ENCODE measurements at regions not wholly inside any gene's neighbourhood (a gene's known extent, or its start where the extent isn't known, plus 50 kb on each side); places are given as distances from the start of the nearest gene placed in this dataset.
"Not testable (repeated sequence)": the region's sequence is repeated elsewhere in the genome, so short reads cannot be mapped to it uniquely, and the experiment has no call there.

- no peaks in the 10 kb centered on the region for H3K9me3 ChIP-seq (ENCODE audit: low read length)
- H3K4me3 ChIP-seq (ENCODE audit: low read length): peak overlapping the region; percentile 21
- no peak overlapping the region for H2AFZ ChIP-seq (ENCODE audit: low read depth, low read length)
- peak overlapping the region; percentile 58 for H3K9ac ChIP-seq (ENCODE audit: low read length)
- H3K27me3 ChIP-seq (ENCODE audit: insufficient read depth, low read depth, low read length): no peaks in the 10 kb centered on the region
- H3K27ac ChIP-seq (ENCODE audit: low read length): peak overlapping the region; percentile 88
- H3K4me2 ChIP-seq (ENCODE audit: low read length): peak overlapping the region; percentile 18
- no peaks in the 10 kb centered on the region for H4K20me1 ChIP-seq (ENCODE audit: insufficient read depth)
- peaks cover 3% of the 10 kb centered on the region for H3F3A ChIP-seq (ENCODE audit: insufficient read depth, low read length, poor library complexity, severe bottlenecking)
- peak; percentile 15 for TF ChIP-seq SMC3 (conservative IDR thresholded peaks at IDR 0.05; ENCODE audit: poor library complexity)
- TF ChIP-seq EZH2 (IDR thresholded peaks at IDR 0.05; ENCODE audit: borderline replicate concordance, insufficient read depth, low read length, poor library complexity, severe bottlenecking): no peak
- TF ChIP-seq CTCF (IDR thresholded peaks at IDR 0.05; ENCODE audit: poor library complexity, severe bottlenecking): peak; percentile 52
- peak; percentile 50 for TF ChIP-seq REST (IDR thresholded peaks at IDR 0.05; ENCODE audit: borderline replicate concordance)
- TF ChIP-seq TAF1 (IDR thresholded peaks at IDR 0.05; ENCODE audit: low read depth): no peak
- TF ChIP-seq RAD21 (conservative IDR thresholded peaks at IDR 0.05): peak; percentile 49
- H3K36me3 ChIP-seq (ENCODE audit: insufficient read depth, low read length): no peaks in the 10 kb centered on the region
- H3K9me2 ChIP-seq (ENCODE audit: insufficient read depth, low read length): no peaks in the 10 kb centered on the region
- no peaks in the 10 kb centered on the region for H3K79me2 ChIP-seq (replicated peaks; ENCODE audit: insufficient read depth, low read length)
Measured at GRCh38 chr13:111630406-111630805, 310.0 kb downstream of the TEX29 start.

- not testable (repeated sequence) for H3K9ac ChIP-seq (ENCODE audit: low read length); H3K79me2 ChIP-seq (replicated peaks; ENCODE audit: insufficient read depth, low read length); H3F3A ChIP-seq (ENCODE audit: insufficient read depth, low read length, poor library complexity, severe bottlenecking); H3K36me3 ChIP-seq (ENCODE audit: insufficient read depth, low read length); H3K9me2 ChIP-seq (ENCODE audit: insufficient read depth, low read length); H3K27ac ChIP-seq (ENCODE audit: low read length); H3K4me3 ChIP-seq (ENCODE audit: low read length); H3K4me2 ChIP-seq (ENCODE audit: low read length); H3K9me3 ChIP-seq (ENCODE audit: low read length); H4K20me1 ChIP-seq (ENCODE audit: insufficient read depth); H2AFZ ChIP-seq (ENCODE audit: low read depth, low read length); H3K27me3 ChIP-seq (ENCODE audit: insufficient read depth, low read depth, low read length)
Measured at GRCh38 chr13:111631271-111631670, 310.8 kb downstream of the TEX29 start.

GRCh38 chr13:111632906-111633305 lies 312.5 kb downstream of the TEX29 start:
- Histone ChIP-seq H3K27ac (ENCODE audit: low read length) (no peak overlapping the region), H2AFZ (ENCODE audit: low read depth, low read length) (no peak overlapping the region), H3K4me3 (ENCODE audit: low read length) (no peak overlapping the region), H3K9me2 (ENCODE audit: insufficient read depth, low read length) (no peaks in the 10 kb centered on the region), H3K79me2 (replicated peaks; ENCODE audit: insufficient read depth, low read length) (no peaks in the 10 kb centered on the region), H3K27me3 (ENCODE audit: insufficient read depth, low read depth, low read length) (no peaks in the 10 kb centered on the region), H3K36me3 (ENCODE audit: insufficient read depth, low read length) (no peaks in the 10 kb centered on the region), H3K9ac (ENCODE audit: low read length) (no peak overlapping the region), H3K9me3 (ENCODE audit: low read length) (no peaks in the 10 kb centered on the region), H3F3A (ENCODE audit: insufficient read depth, low read length, poor library complexity, severe bottlenecking) (peaks cover 3% of the 10 kb centered on the region), H4K20me1 (ENCODE audit: insufficient read depth) (no peaks in the 10 kb centered on the region), H3K4me2 (ENCODE audit: low read length) (no peak overlapping the region)
- TF ChIP-seq MXI1 (conservative IDR thresholded peaks at IDR 0.05; ENCODE audit: poor library complexity, severe bottlenecking) (no peak), CTCF (IDR thresholded peaks at IDR 0.05; ENCODE audit: poor library complexity, severe bottlenecking) (no peak), SMC3 (conservative IDR thresholded peaks at IDR 0.05; ENCODE audit: poor library complexity) (no peak), TAF1 (IDR thresholded peaks at IDR 0.05; ENCODE audit: low read depth) (no peak), RAD21 (conservative IDR thresholded peaks at IDR 0.05) (no peak), POLR2AphosphoS5 (IDR thresholded peaks at IDR 0.05) (no peak), REST (IDR thresholded peaks at IDR 0.05; ENCODE audit: borderline replicate concordance) (no peak), EZH2 (IDR thresholded peaks at IDR 0.05; ENCODE audit: borderline replicate concordance, insufficient read depth, low read length, poor library complexity, severe bottlenecking) (no peak), EP300 (conservative IDR thresholded peaks at IDR 0.05; ENCODE audit: poor library complexity, severe bottlenecking) (no peak)
